Fibroblast of mammary gland (primary cell): ENCODE measurements at regions not wholly inside any gene's neighbourhood (a gene's known extent, or its start where the extent isn't known, plus 50 kb on each side); places are given as distances from the start of the nearest gene placed in this dataset.

ENCODE experiments used
- DNase-seq: peaks from one replicate; pipeline ENCODE4 v3.0.0-alpha.2; 2010; ENCODE audit warnings: low read depth
- H3K4me3 ChIP-seq: 2 replicates; pipeline ENCODE4 v1.5.1; 2011; ENCODE audit warnings: low read depth, mild to moderate bottlenecking, low read length, moderate library complexity; ENCODE audit not compliant: control insufficient read depth
- CTCF ChIP-seq: conservative IDR thresholded peaks from 2 replicates; pipeline ENCODE4 v1.5.1; 2011; ENCODE audit warnings: low read depth, low read length, inconsistent platforms; ENCODE audit not compliant: control insufficient read depth, insufficient read depth

DNA sequence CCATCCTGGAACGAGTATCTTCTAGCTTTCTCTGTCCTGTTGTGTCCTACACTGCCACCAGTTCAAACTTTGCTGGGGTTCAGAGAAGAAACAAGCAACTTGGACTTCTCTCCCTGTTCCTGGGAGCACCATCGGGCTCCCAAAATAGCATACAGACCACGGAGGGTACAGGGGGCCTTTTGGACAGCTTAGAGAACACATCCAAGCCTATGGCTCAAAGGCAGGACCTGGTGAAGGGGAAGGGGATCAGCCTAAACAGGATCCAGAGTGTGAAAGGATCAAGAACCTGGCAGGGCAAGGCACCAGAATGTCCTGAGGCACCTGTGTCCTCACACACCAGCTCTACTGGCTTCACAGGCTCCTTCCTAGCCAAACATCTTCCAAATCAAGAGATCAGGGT lies 1336.5 kb downstream of the UQCRFS1 start:
- DNase-seq = no peak
- TF ChIP-seq CTCF = no peak
- no peak overlapping the region for H3K4me3 ChIP-seq

DNA sequence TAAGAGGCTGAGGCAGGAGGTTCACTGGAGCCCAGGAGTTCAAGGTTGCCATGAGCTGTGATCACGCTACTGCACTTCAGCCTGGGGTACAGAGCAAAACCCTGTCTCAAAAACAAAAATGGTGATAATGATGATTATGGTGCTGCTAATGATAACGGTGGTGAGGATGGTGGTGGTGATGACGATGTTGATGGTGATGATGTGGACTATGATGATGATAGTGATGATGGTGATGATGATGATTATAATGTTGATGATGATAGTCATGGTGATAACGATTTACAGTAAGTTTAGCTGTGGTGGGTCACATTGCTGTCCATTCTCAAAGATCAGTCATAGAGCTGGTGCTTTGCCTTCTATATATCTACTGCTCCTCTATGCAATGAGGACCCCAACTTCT lies 1340.6 kb downstream of the UQCRFS1 start:
- TF ChIP-seq CTCF = no peak
- no peak overlapping the region for H3K4me3 ChIP-seq
- no peak for DNase-seq

DNA sequence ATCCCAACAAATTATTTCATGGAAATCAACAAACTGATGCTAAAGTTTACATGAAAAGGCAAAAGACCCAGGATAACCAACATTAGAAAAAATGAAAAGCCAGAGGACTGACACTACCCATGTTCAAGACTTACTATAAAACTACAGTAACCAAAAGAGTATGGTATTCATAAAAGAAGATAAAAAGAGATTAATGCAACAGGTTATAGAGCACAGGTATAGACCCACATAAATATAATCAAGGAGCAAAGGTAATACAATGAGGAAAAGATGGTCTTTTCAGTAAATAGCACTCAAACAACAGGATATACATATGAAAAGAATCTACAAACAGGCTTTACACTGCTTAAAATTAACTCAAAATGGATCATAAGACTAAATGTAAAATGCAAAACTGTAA lies 1342.7 kb downstream of the UQCRFS1 start:
- no peak for TF ChIP-seq CTCF
- no peak for DNase-seq
- no peak overlapping the region for H3K4me3 ChIP-seq

DNA sequence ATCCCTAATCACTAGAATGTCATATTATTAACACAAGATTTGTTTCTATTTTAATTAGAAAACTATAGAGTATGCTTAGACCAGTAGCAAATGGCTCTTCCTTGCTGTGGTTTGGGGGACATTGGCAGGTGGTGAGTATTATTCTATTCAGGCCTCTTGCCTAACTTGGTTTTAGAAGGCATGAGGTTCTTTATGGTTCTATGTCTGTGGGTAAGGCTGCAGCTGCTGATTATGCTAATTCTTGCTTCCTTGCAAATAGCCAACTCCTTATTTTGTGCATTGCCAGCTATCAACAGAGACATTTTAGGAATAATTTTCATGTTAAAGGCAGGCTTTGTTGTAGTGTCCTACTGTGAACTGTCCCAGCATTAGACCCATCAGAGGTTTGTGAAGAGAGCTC lies 1344.9 kb downstream of the UQCRFS1 start:
- H3K4me3 ChIP-seq = no peak overlapping the region
- no peak for DNase-seq
- TF ChIP-seq CTCF = no peak

DNA sequence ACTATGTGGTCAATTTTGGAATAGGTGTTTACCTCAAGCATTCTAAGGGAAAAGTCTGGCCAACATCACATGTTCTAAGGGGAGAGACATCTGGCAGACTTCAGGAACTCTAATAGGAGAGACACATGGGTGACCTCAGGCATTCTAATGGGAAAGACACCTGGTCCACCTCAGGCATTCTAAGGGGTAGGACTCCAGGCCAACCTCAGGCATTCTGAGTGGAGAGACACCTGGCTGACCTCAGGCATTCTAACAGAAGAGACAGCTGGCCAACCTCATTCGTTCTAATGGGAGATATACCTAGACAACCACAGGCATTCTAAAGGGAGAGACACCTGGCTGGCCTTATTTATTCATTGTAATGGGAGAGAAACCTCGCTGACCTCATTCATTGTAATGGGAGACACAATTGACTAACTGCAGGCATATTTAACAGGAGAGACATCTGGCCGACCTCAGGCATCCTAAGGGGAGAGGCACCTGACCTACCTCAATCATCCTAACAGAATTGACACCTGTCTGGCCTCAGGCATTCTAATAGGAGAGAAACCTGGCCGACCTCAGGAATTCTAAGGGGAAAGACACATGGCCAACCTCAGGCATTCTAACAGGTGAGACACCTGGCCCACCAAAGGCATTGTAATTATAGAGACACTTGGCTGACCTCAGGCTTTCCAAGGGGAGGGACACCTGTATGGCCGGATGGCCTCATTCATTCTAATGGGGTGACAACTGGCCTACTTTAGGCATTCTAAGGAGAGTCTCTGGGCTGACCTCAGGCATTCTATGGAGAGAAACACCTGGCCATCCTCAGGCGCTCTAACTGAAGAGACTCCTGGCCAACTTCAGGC lies 1346.8 kb downstream of the UQCRFS1 start:
- no peak overlapping the region for H3K4me3 ChIP-seq
- DNase-seq = no peak
- TF ChIP-seq CTCF = no peak

- TF ChIP-seq CTCF = no peak
- H3K4me3 ChIP-seq = no peak overlapping the region
- DNase-seq = no peak
Measured at GRCh38 chr19:27861411-27861975, 1351.5 kb downstream of the UQCRFS1 start.
